ENCODE measurements at regions not wholly inside any gene's neighbourhood (a gene's known extent, or its start where the extent isn't known, plus 50 kb on each side); places are given as distances from the start of the nearest gene placed in this dataset.
A peak's percentile ranks its signal among the peaks of the same experiment; 100 is the strongest.

DNA sequence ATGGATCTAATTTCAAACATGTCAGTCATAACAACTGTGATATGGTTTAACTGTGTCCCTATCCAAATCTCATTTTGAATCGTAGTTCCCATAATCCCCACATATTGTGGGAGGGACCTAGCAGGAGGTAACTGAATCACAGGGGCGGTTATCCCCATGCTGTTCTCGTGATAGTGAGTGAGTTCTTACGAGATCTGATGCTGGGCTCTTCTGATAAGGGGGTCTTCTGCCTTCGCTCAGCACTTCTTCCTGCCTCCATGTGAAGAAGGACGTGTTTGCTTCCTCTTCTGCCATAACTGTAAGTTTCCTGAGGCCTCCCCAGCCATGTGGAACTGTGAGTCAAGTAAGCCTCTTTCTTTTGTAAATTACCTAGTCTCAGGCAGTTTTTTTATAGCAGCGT is 138.0 kb upstream of the PCGF5 start:
- no peak for DNase-seq
- Histone ChIP-seq H3K79me1 (ENCODE audit: low read length) (no peaks in the 10 kb centered on the region), H4K8ac (ENCODE audit: low read depth, low read length) (no peak overlapping the region), H3K27me3 (ENCODE audit: insufficient read depth, low read length, poor library complexity) (no peaks in the 10 kb centered on the region), H2BK15ac (replicated peaks; ENCODE audit: low read depth) (no peak overlapping the region), H2BK120ac (ENCODE audit: low read depth, low read length) (no peak overlapping the region), H3K27ac (ENCODE audit: low read depth, low read length) (no peak overlapping the region), H3K4me3 (ENCODE audit: low read length) (no peak overlapping the region), H3K18ac (ENCODE audit: low read length) (no peak overlapping the region), H2AK5ac (ENCODE audit: low read length) (no peak overlapping the region), H3K4ac (ENCODE audit: low read depth, low read length) (no peak overlapping the region), H3K56ac (ENCODE audit: low read length) (no peak overlapping the region), H3K9ac (ENCODE audit: low read length) (no peak overlapping the region), H2BK5ac (ENCODE audit: low read length) (no peak overlapping the region), H3K23ac (ENCODE audit: low read length) (no peak overlapping the region), H3K36me3 (ENCODE audit: control insufficient read depth, insufficient read depth, low read length) (no peaks in the 10 kb centered on the region), H3K4me1 (ENCODE audit: control insufficient read depth, low read depth, low read length) (no peaks in the 10 kb centered on the region), H3K79me2 (ENCODE audit: control insufficient read depth, insufficient read depth, low read length) (no peaks in the 10 kb centered on the region), H4K5ac (ENCODE audit: low read length) (no peak overlapping the region), H3K4me2 (ENCODE audit: low read length) (no peak overlapping the region)
- WGBS (ENCODE audit: extremely low coverage, insufficient coverage, low lambda C conversion rate): no CpG with 5 or more reads among the region's 7 CpGs

DNA sequence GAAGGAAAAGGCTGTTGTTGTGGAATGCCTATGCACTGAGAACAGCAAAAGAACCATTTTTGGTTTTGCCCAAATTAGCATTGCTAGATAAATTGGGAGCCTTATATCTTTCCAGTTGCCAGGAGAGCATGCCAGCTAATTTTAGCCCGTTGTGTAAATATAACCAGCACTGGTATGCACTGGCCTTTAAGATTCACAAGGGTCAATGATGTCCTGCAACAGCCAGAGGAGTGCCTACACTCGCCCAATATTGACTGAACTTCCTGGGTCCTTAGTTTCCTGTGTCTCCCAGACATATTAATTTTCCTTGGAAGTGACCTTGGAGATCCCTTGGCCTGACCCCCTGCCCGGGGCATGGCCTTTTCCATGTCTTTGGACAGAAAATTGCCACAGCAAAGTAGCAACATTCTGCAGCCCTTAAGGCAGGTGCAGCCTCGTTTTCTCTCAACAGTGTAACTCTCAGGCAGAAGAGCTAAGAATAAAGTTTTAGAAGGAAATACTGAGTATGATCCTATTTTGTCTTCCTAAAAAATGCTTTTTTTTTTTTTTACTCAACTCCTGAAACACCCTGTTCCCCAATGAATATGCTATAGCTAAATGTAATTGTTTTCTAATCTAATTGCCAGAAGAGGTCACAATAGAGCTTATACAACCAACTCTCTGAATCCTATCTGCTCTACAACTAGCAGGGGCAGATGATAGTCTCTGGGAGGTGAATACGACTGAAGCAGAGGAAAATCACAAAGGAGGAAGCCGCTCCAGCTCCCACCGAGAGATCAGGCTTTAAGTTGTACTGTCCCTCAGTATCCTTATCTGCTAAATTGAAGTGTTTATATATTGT is 131.9 kb upstream of the PCGF5 start:
- Histone ChIP-seq H2BK15ac (replicated peaks; ENCODE audit: low read depth) (no peak overlapping the region), H3K79me2 (ENCODE audit: control insufficient read depth, insufficient read depth, low read length) (no peaks in the 10 kb centered on the region), H3K27ac (ENCODE audit: low read depth, low read length) (no peak overlapping the region), H3K23ac (ENCODE audit: low read length) (no peak overlapping the region), H3K79me1 (ENCODE audit: low read length) (no peaks in the 10 kb centered on the region), H3K4me1 (ENCODE audit: control insufficient read depth, low read depth, low read length) (no peaks in the 10 kb centered on the region), H4K8ac (ENCODE audit: low read depth, low read length) (no peak overlapping the region), H3K4me3 (ENCODE audit: low read length) (no peak overlapping the region), H2BK5ac (ENCODE audit: low read length) (no peak overlapping the region), H3K27me3 (ENCODE audit: insufficient read depth, low read length, poor library complexity) (no peaks in the 10 kb centered on the region), H2BK120ac (ENCODE audit: low read depth, low read length) (no peak overlapping the region), H4K5ac (ENCODE audit: low read length) (no peak overlapping the region), H2AK5ac (ENCODE audit: low read length) (no peak overlapping the region), H3K4ac (ENCODE audit: low read depth, low read length) (no peak overlapping the region), H3K9ac (ENCODE audit: low read length) (no peak overlapping the region), H3K56ac (ENCODE audit: low read length) (no peak overlapping the region), H3K4me2 (ENCODE audit: low read length) (no peak overlapping the region), H3K18ac (ENCODE audit: low read length) (no peak overlapping the region), H3K36me3 (ENCODE audit: control insufficient read depth, insufficient read depth, low read length) (no peaks in the 10 kb centered on the region)
- DNase-seq: peak; percentile 49
- WGBS (ENCODE audit: extremely low coverage, insufficient coverage, low lambda C conversion rate): no CpG with 5 or more reads among the region's 7 CpGs

DNA sequence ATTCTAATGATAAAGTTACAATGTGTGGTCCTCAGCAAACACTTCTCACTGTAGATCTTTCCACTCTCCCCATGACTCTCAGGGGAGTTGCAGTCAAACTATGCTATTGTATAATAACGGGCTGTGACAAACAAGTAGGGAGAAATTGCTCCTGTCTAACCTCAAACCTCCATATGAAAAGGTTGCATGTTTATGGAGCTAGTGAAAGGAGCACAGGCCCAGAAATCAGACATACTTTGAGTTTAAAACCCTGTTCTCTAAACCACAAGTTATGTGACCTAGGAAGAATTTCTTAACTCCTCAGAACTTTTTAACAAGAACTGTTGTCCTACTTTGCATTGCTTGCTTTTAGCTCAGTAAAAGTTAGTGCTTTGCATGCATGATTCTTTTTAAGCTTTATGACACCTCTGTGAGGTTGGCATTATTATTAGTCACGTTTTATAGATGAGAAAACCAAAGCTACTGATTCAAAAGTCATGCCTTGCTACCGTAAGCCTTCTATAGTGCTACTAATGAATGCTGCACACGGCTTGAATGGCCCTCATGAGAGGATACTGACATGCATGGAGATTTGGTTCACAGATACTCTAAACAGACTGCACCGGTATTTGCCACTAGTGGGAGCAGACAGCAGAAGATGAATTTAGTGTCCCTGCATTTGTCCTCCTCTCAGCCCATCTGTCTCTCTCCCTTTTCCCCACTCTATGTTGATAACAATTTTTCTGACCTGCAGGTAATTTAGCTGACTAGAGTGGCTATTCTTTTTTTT is 129.5 kb upstream of the PCGF5 start:
- no peak for DNase-seq
- H3K79me2 ChIP-seq (ENCODE audit: control insufficient read depth, insufficient read depth, low read length): no peaks in the 10 kb centered on the region
- H3K4me2 ChIP-seq (ENCODE audit: low read length): no peak overlapping the region
- no peak overlapping the region for H3K4ac ChIP-seq (ENCODE audit: low read depth, low read length)
- no peak overlapping the region for H2AK5ac ChIP-seq (ENCODE audit: low read length)
- no peak overlapping the region for H3K23ac ChIP-seq (ENCODE audit: low read length)
- no peak overlapping the region for H3K18ac ChIP-seq (ENCODE audit: low read length)
- H3K36me3 ChIP-seq (ENCODE audit: control insufficient read depth, insufficient read depth, low read length): no peaks in the 10 kb centered on the region
- no peak overlapping the region for H4K5ac ChIP-seq (ENCODE audit: low read length)
- H2BK15ac ChIP-seq (replicated peaks; ENCODE audit: low read depth): no peak overlapping the region
- no peaks in the 10 kb centered on the region for H3K4me1 ChIP-seq (ENCODE audit: control insufficient read depth, low read depth, low read length)
- no peak overlapping the region for H3K4me3 ChIP-seq (ENCODE audit: low read length)
- no CpG with 5 or more reads among the region's 5 CpGs for WGBS (ENCODE audit: extremely low coverage, insufficient coverage, low lambda C conversion rate)
- no peak overlapping the region for H2BK120ac ChIP-seq (ENCODE audit: low read depth, low read length)
- H3K79me1 ChIP-seq (ENCODE audit: low read length): no peaks in the 10 kb centered on the region
- H3K9ac ChIP-seq (ENCODE audit: low read length): no peak overlapping the region
- H3K27ac ChIP-seq (ENCODE audit: low read depth, low read length): no peak overlapping the region
- no peak overlapping the region for H4K8ac ChIP-seq (ENCODE audit: low read depth, low read length)
- no peak overlapping the region for H3K56ac ChIP-seq (ENCODE audit: low read length)
- no peaks in the 10 kb centered on the region for H3K27me3 ChIP-seq (ENCODE audit: insufficient read depth, low read length, poor library complexity)
- no peak overlapping the region for H2BK5ac ChIP-seq (ENCODE audit: low read length)

DNA sequence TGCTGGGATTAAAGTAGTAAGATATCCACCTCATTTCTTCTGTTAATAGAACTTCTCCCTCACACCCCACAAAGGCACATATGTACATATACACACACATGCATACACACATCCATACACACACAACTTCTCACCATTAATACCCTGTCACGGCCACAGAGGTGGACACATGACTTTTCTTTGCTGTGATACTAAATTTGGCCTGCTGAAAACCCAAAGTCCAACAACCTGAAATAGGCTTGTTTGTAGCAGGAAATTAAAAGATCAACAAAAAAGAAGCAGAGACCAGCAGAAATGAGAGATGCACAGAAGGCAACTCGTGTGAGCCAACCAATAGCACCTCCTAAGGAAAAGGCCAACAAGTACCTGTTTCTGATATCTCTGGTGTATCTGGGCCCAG is 128.7 kb upstream of the PCGF5 start:
- Histone ChIP-seq H3K4me3 (ENCODE audit: low read length) (no peak overlapping the region), H3K79me1 (ENCODE audit: low read length) (no peaks in the 10 kb centered on the region), H3K27me3 (ENCODE audit: insufficient read depth, low read length, poor library complexity) (no peaks in the 10 kb centered on the region), H3K18ac (ENCODE audit: low read length) (no peak overlapping the region), H3K79me2 (ENCODE audit: control insufficient read depth, insufficient read depth, low read length) (no peaks in the 10 kb centered on the region), H2BK5ac (ENCODE audit: low read length) (no peak overlapping the region), H3K23ac (ENCODE audit: low read length) (no peak overlapping the region), H3K4ac (ENCODE audit: low read depth, low read length) (no peak overlapping the region), H2BK120ac (ENCODE audit: low read depth, low read length) (no peak overlapping the region), H4K8ac (ENCODE audit: low read depth, low read length) (no peak overlapping the region), H3K27ac (ENCODE audit: low read depth, low read length) (no peak overlapping the region), H3K56ac (ENCODE audit: low read length) (no peak overlapping the region), H3K9ac (ENCODE audit: low read length) (no peak overlapping the region), H3K36me3 (ENCODE audit: control insufficient read depth, insufficient read depth, low read length) (no peaks in the 10 kb centered on the region), H2AK5ac (ENCODE audit: low read length) (no peak overlapping the region), H3K4me2 (ENCODE audit: low read length) (no peak overlapping the region), H4K5ac (ENCODE audit: low read length) (no peak overlapping the region), H2BK15ac (replicated peaks; ENCODE audit: low read depth) (no peak overlapping the region), H3K4me1 (ENCODE audit: control insufficient read depth, low read depth, low read length) (no peaks in the 10 kb centered on the region)
- no peak for DNase-seq
- WGBS (ENCODE audit: extremely low coverage, insufficient coverage, low lambda C conversion rate): no CpG with 5 or more reads among the region's 2 CpGs

DNA sequence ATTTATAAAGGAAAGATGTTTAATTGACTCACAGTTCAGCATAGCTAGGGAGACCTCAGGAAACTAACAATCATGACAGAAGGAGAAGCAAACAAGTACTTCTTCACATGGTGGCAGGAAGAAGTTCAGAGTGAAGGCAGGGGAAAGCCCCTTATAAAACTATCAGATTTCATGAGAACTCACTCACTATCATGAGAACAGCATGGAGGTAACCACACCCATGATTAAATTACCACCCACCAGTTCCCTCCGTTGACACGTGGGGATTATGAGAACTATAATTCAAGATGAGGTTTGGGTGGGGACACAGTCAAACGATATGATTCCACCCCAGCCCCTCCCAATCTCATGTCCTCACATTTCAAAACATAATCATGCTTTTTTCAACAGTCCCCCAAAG is 124.2 kb upstream of the PCGF5 start:
- no peak for DNase-seq
- Histone ChIP-seq H3K4ac (ENCODE audit: low read depth, low read length) (no peak overlapping the region), H3K4me1 (ENCODE audit: control insufficient read depth, low read depth, low read length) (no peaks in the 10 kb centered on the region), H3K56ac (ENCODE audit: low read length) (no peak overlapping the region), H3K23ac (ENCODE audit: low read length) (no peak overlapping the region), H2BK15ac (replicated peaks; ENCODE audit: low read depth) (no peak overlapping the region), H3K4me2 (ENCODE audit: low read length) (no peak overlapping the region), H3K9ac (ENCODE audit: low read length) (no peak overlapping the region), H3K79me1 (ENCODE audit: low read length) (no peaks in the 10 kb centered on the region), H3K27me3 (ENCODE audit: insufficient read depth, low read length, poor library complexity) (no peaks in the 10 kb centered on the region), H2BK5ac (ENCODE audit: low read length) (no peak overlapping the region), H3K79me2 (ENCODE audit: control insufficient read depth, insufficient read depth, low read length) (no peaks in the 10 kb centered on the region), H2AK5ac (ENCODE audit: low read length) (no peak overlapping the region), H3K27ac (ENCODE audit: low read depth, low read length) (no peak overlapping the region), H3K18ac (ENCODE audit: low read length) (no peak overlapping the region), H3K4me3 (ENCODE audit: low read length) (no peak overlapping the region), H4K5ac (ENCODE audit: low read length) (no peak overlapping the region), H3K36me3 (ENCODE audit: control insufficient read depth, insufficient read depth, low read length) (no peaks in the 10 kb centered on the region), H2BK120ac (ENCODE audit: low read depth, low read length) (no peak overlapping the region), H4K8ac (ENCODE audit: low read depth, low read length) (no peak overlapping the region)
- WGBS (ENCODE audit: extremely low coverage, insufficient coverage, low lambda C conversion rate): no CpG with 5 or more reads among the region's 3 CpGs

Measured in mesendoderm (in vitro differentiated cells).